Transverse colon (tissue), 4 donors: ENCODE measurements at regions not wholly inside any gene's neighbourhood (a gene's known extent, or its start where the extent isn't known, plus 50 kb on each side); places are given as distances from the start of the nearest gene placed in this dataset.

Experiments
- small RNA-seq, 4 donors: library from RNA; depleted of rRNA; stranded (forward); fragments of <200 nt; gene quantifications; one replicate each; pipeline ENCODE3, GENCODE V24; 2016

Small RNA genes lying in the stretch of these regions (small RNA-seq; reads per million reads assigned to genes)
- gene AC110588.1, result 0 reads per million in 4 donors
- gene RF00017, result 0 reads per million in 4 donors
- 0 reads per million in 4 donors for gene RNA5SP401
